HepG2 (cell line): ENCODE measurements at regions not wholly inside any gene's neighbourhood (a gene's known extent, or its start where the extent isn't known, plus 50 kb on each side); places are given as distances from the start of the nearest gene placed in this dataset.

Experiments
- AGO1 ChIP-seq: fragments of 200-400 bp; formaldehyde crosslinking; IDR thresholded peaks from 2 replicates; pipeline ENCODE4 v1.6.1; 2017; ENCODE audit warnings: mild to moderate bottlenecking, low read depth, low read length, moderate library complexity; ENCODE audit not compliant: poor library complexity, severe bottlenecking
- CCDC6 ChIP-seq: sonication (generic); formaldehyde crosslinking; IDR thresholded peaks from 2 replicates; pipeline ENCODE4 v1.8.1; 2022; ENCODE audit warnings: mild to moderate bottlenecking, missing genetic modification reagents, moderate library complexity
- GABPA ChIP-seq, 2 experiments: IDR thresholded peaks; 2 replicates each; pipeline ENCODE4 v1.6.1; 2011 to 2016; ENCODE audit warnings: low read depth in 2 of 2, low read length in 1 of 2, missing biosample characterization in 1 of 2, missing genetic modification characterization in 1 of 2
- HNF4A ChIP-seq: sonication (generic); formaldehyde crosslinking; IDR thresholded peaks from 2 replicates; pipeline ENCODE4 v1.4.0; 2020; ENCODE audit warnings: missing genetic modification reagents
- KDM5B ChIP-seq: sonication (generic); formaldehyde crosslinking; IDR thresholded peaks from 2 replicates; pipeline ENCODE4 v1.4.0; 2020; ENCODE audit warnings: missing genetic modification reagents, mild to moderate bottlenecking, borderline replicate concordance
- MAX ChIP-seq: IDR thresholded peaks from 2 replicates; pipeline ENCODE4 v1.6.1; 2012; ENCODE audit warnings: inconsistent platforms
- MED1 ChIP-seq: sonication (generic); formaldehyde crosslinking; IDR thresholded peaks from 2 replicates; pipeline ENCODE4 v1.4.0; 2020; ENCODE audit warnings: missing genetic modification reagents
- NKX3-1 ChIP-seq: sonication (generic); formaldehyde crosslinking; IDR thresholded peaks from 2 replicates; pipeline ENCODE4 v1.5.0; 2020; ENCODE audit warnings: missing genetic modification reagents
- POLR2G ChIP-seq: fragments of 200-400 bp; formaldehyde crosslinking; IDR thresholded peaks from 2 replicates; pipeline ENCODE4 v1.6.1; 2018; ENCODE audit warnings: mild to moderate bottlenecking, low read depth, low read length, moderate library complexity
- SMAD1 ChIP-seq: sonication (generic); formaldehyde crosslinking; IDR thresholded peaks from 2 replicates; pipeline ENCODE4 v1.4.0; 2020; ENCODE audit warnings: missing genetic modification reagents, low read depth, mild to moderate bottlenecking, borderline replicate concordance
- SMAD3 ChIP-seq: sonication (generic); formaldehyde crosslinking; IDR thresholded peaks from 2 replicates; pipeline ENCODE4 v1.4.0; 2020; ENCODE audit warnings: missing genetic modification reagents
- TMF1 ChIP-seq: sonication (generic); formaldehyde crosslinking; IDR thresholded peaks from 2 replicates; pipeline ENCODE4 v1.8.1; 2022; ENCODE audit warnings: low read depth, missing genetic modification reagents
- ZBTB25 ChIP-seq: IDR thresholded peaks from 2 replicates; pipeline ENCODE4 v1.6.1; 2018; ENCODE audit warnings: missing genetic modification reagents
- ZNF136 ChIP-seq: sonication (generic); formaldehyde crosslinking; IDR thresholded peaks from 2 replicates; pipeline ENCODE4 v1.8.1; 2022; ENCODE audit warnings: low read depth, mild to moderate bottlenecking, moderate library complexity, missing genetic modification reagents
- ZNF318 ChIP-seq: sonication (generic); formaldehyde crosslinking; IDR thresholded peaks from 2 replicates; pipeline ENCODE4 v1.4.0; 2020; ENCODE audit warnings: mild to moderate bottlenecking, missing genetic modification reagents
- ZNF431 ChIP-seq: sonication (generic); formaldehyde crosslinking; IDR thresholded peaks from 2 replicates; pipeline ENCODE4 v1.9.0; 2022; ENCODE audit warnings: missing genetic modification reagents, low read depth, mild to moderate bottlenecking, borderline replicate concordance
- ZNF503 ChIP-seq: sonication (generic); formaldehyde crosslinking; IDR thresholded peaks from 2 replicates; pipeline ENCODE4 v1.4.0; 2020; ENCODE audit warnings: missing genetic modification reagents

GRCh38 chr10:78551184-78552005 lies 517.4 kb upstream of the ZMIZ1 start (continued):
- TF ChIP-seq ZNF318 = no peak
- TF ChIP-seq MAX = peak; percentile 78
- no peak for TF ChIP-seq ZBTB25 (CRISPR knock-in tag)
- TF ChIP-seq CCDC6 (CRISPR knock-in tag) = peak; percentile 64
- TF ChIP-seq AGO1 = no peak
- TF ChIP-seq MED1 (CRISPR knock-in tag) = peak; percentile 86
- TF ChIP-seq SMAD1 (CRISPR knock-in tag) = no peak
- TF ChIP-seq ZNF431 (CRISPR knock-in tag) = no peak
- TF ChIP-seq POLR2G = no peak
- TF ChIP-seq ZNF136 (CRISPR knock-in tag) = no peak
- peak; percentile 16; the same call in 1 of the 2 replicates for TF ChIP-seq TMF1 (CRISPR knock-in tag)
- no peak for TF ChIP-seq SMAD3 (CRISPR knock-in tag)
- no peak for TF ChIP-seq GABPA (IDR thresholded peaks at IDR 0.05; ENCODE audit: low read depth, low read length)
- TF ChIP-seq GABPA (CRISPR knock-in tag; IDR thresholded peaks at IDR 0.05; ENCODE audit: low read depth) = no peak
- TF ChIP-seq NKX3-1 (CRISPR knock-in tag) = no peak
- 0 out of 2 replicates have a peak, but pooled peaks have one; percentile 23 for TF ChIP-seq ZNF503 (CRISPR knock-in tag)
- peak; percentile 51 for TF ChIP-seq HNF4A (CRISPR knock-in tag)
- TF ChIP-seq KDM5B = no peak
